Transverse colon (tissue), 4 donors: ENCODE measurements at regions not wholly inside any gene's neighbourhood (a gene's known extent, or its start where the extent isn't known, plus 50 kb on each side); places are given as distances from the start of the nearest gene placed in this dataset.

Experiments used
- DNase-seq: peaks from one replicate; pipeline ENCODE4 v3.0.0-alpha.2; 2019
- H3K27ac ChIP-seq, 4 donors: fragments of 200-600 bp; sonication (generic); 2 replicates each; pipeline ENCODE4 v1.5.1; 2016 to 2018; ENCODE audit warnings: inconsistent platforms in 4 of 4
- H3K27me3 ChIP-seq: fragments of 200-600 bp; sonication (generic); 2 replicates; pipeline ENCODE4 v1.5.1; 2017; ENCODE audit warnings: inconsistent platforms
- H3K36me3 ChIP-seq, 4 donors: fragments of 200-600 bp; sonication (generic); 2 replicates each; pipeline ENCODE4 v1.5.1; 2017 to 2019; ENCODE audit warnings: inconsistent platforms in 4 of 4
- H3K4me1 ChIP-seq, 4 donors: fragments of 200-600 bp; sonication (generic); 2 replicates each; pipeline ENCODE4 v1.5.1; 2017 to 2020; ENCODE audit warnings: inconsistent platforms in 4 of 4
- H3K4me3 ChIP-seq, 4 donors: fragments of 200-600 bp; sonication (generic); 1 replicate in 1 of 4; 2 replicates in 3 of 4; pipeline versions ENCODE4 v1.5.1 to v1.6.1; 2017 to 2019; ENCODE audit warnings: inconsistent platforms in 4 of 4
- H3K9me3 ChIP-seq, 2 donors: fragments of 200-600 bp; sonication (generic); 2 replicates each; pipeline ENCODE4 v1.5.1; 2017 to 2019; ENCODE audit warnings: inconsistent platforms in 2 of 2
- EP300 ChIP-seq: sonication (generic); formaldehyde crosslinking; IDR thresholded peaks from one replicate; pipeline ENCODE4 v1.6.1; 2017; ENCODE audit warnings: antibody characterized with exemption, low read depth
- POLR2A ChIP-seq: fragments of 450-650 bp; IDR thresholded peaks from one replicate; pipeline ENCODE4 v1.6.1; 2016; ENCODE audit warnings: antibody characterized with exemption, mild to moderate bottlenecking, moderate library complexity
- POLR2AphosphoS5 ChIP-seq, 3 donors: sonication (generic); formaldehyde crosslinking; IDR thresholded peaks; one replicate each; pipeline ENCODE4 v1.6.1; 2016; ENCODE audit warnings: antibody characterized with exemption in 3 of 3
- WGBS, 2 donors: methylation state at CpG; one replicate each; pipeline ENCODE4 v1.1.5; 2018; ENCODE audit warnings: low coverage in 1 of 2; 5-methylcytosine and 5-hydroxymethylcytosine counted together
- in situ Hi-C, 4 donors: fragments of 200-750 bp; cut with MboI; loops; one replicate each; pipeline versions ENCODE4 v1.15.0 to v1.15.1; 2017; ENCODE audit warnings: low sequenced_read_pairs in 3 of 4, low pct_ligation_motif_present in 1 of 4, low pct_unique_long_range_greater_than_20kb in 1 of 4
- intact Hi-C: fragments of 100-400 bp; cut with DNase I; formaldehyde crosslinking; loops from one replicate; pipeline ENCODE4 v1.15.1; 2023; ENCODE audit warnings: low total_unique reads
- TF ChIP-seq, protein P1 (sequence below), 5 experiments: fragments of 200-600 bp in 3 of 5; fragments of 450-650 bp in 2 of 5; sonication (generic) in 3 of 5; IDR thresholded peaks; 1 replicate in 2 of 5; 2 replicates in 3 of 5; pipeline ENCODE4 v1.5.1; 2016 to 2017; ENCODE audit warnings: antibody characterized with exemption in 5 of 5, inconsistent platforms in 3 of 5, mild to moderate bottlenecking in 2 of 5, moderate library complexity in 1 of 5

DNA sequence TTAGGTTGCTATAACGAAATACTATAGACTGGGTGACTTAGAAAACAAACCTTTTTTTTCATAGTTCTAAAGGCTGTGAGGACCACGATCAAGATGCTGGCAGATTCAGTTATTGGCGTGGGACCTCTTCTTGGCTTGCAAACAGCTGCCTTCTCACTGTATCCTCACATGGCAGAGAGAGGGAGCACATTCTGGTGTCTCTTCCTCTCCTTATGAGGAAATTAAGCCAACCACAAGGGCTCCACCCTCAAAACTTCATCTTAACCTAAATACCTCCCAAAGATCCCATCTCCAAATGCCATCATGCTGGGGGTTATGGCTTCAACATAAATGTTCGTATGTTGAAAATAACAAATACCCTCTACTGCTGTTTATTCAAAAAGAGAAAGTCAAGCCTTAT lies 197.1 kb downstream of the CEMIP2 start:
- H3K4me3 ChIP-seq = no peak overlapping the region
- intact Hi-C loops = no loop called here
- no peak for DNase-seq
- in situ Hi-C loops = no loop called here
- TF ChIP-seq, protein P1, sequence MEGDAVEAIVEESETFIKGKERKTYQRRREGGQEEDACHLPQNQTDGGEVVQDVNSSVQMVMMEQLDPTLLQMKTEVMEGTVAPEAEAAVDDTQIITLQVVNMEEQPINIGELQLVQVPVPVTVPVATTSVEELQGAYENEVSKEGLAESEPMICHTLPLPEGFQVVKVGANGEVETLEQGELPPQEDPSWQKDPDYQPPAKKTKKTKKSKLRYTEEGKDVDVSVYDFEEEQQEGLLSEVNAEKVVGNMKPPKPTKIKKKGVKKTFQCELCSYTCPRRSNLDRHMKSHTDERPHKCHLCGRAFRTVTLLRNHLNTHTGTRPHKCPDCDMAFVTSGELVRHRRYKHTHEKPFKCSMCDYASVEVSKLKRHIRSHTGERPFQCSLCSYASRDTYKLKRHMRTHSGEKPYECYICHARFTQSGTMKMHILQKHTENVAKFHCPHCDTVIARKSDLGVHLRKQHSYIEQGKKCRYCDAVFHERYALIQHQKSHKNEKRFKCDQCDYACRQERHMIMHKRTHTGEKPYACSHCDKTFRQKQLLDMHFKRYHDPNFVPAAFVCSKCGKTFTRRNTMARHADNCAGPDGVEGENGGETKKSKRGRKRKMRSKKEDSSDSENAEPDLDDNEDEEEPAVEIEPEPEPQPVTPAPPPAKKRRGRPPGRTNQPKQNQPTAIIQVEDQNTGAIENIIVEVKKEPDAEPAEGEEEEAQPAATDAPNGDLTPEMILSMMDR (IDR thresholded peaks at IDR 0.05) = no peak
- TF ChIP-seq POLR2AphosphoS5 (IDR thresholded peaks at IDR 0.05) (no peak), POLR2A (no peak)
- WGBS, 2 donors = 81 to 87% methylated on average over 3 to 4 of the region's 4 CpGs
- H3K36me3 ChIP-seq = no peaks in the 10 kb centered on the region
- H3K27ac ChIP-seq = no peak overlapping the region
- H3K9me3 ChIP-seq = no peaks in the 10 kb centered on the region
- H3K27me3 ChIP-seq = no peaks in the 10 kb centered on the region
- no peaks in the 10 kb centered on the region for H3K4me1 ChIP-seq

DNA sequence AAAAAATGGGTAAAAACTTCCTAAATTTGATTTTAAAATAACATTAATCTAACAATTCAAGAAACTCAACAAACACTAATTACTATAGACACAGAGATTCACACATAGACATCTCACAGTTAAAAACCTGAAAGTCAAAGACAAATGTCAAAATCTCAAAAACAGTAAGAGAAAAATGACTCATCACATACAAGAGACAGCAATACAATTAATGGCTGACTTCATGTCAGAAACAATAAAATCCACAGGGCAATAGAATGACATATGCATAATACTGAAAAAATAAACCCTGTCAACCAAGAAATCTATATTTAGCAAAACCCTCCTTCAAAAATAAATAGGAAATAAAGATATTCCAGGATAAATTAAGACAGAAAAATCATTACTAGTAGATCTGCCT lies 200.4 kb downstream of the CEMIP2 start:
- no peak for DNase-seq

GRCh38 chr9:71562140-71562539 lies 206.2 kb downstream of the CEMIP2 start:
- no peak for DNase-seq
- Histone ChIP-seq H3K4me1 (no peaks in the 10 kb centered on the region), H3K4me3 (no peak overlapping the region), H3K27me3 (no peaks in the 10 kb centered on the region), H3K36me3 (no peaks in the 10 kb centered on the region), H3K9me3 (no peaks in the 10 kb centered on the region), H3K27ac (no peak overlapping the region)
- intact Hi-C loops = no loop called here
- WGBS, 2 donors = 77 to 88% methylated on average over 2 to 4 of the region's 4 CpGs
- TF ChIP-seq, protein P1 (IDR thresholded peaks at IDR 0.05) = no peak
- TF ChIP-seq POLR2AphosphoS5 (IDR thresholded peaks at IDR 0.05) = no peak
- TF ChIP-seq EP300 = no peak
- TF ChIP-seq POLR2A = no peak
- in situ Hi-C loops = no loop called here

More for the DNA sequence above, 200.4 kb downstream of the CEMIP2 start:
- H3K27me3 ChIP-seq = no peaks in the 10 kb centered on the region
- no peaks in the 10 kb centered on the region for H3K36me3 ChIP-seq
- in situ Hi-C loops (no loop called here), intact Hi-C loops (no loop called here)
- H3K4me3 ChIP-seq = no peak overlapping the region
- no peak overlapping the region for H3K27ac ChIP-seq
- no peak for TF ChIP-seq EP300
- TF ChIP-seq POLR2AphosphoS5 (IDR thresholded peaks at IDR 0.05) = no peak
- TF ChIP-seq, protein P1 (IDR thresholded peaks at IDR 0.05) = no peak
- no peak for TF ChIP-seq POLR2A
- H3K4me1 ChIP-seq = no peaks in the 10 kb centered on the region
- no peaks in the 10 kb centered on the region for H3K9me3 ChIP-seq

DNA sequence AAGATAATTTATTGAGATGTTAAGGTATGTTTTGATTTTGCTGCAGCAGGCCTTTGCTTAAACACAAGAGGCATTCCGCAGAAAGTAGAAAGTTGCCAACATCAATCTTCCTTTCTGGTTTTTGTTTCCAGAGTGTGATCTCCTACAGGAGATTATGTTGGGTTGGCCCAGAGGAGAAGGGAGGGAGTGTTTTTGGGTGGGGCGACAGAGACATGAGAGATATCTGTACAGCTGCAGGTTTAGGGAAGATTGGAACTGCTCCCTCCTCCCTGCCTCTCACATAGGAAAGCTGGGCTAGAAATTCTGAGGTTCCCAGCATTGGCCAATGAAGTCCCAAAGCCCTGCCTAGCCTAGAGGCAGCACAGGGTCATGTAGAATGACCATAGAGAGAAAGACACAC lies 211.0 kb downstream of the CEMIP2 start:
- H3K27ac ChIP-seq = no peak overlapping the region
- intact Hi-C loops (no loop called here), in situ Hi-C loops (no loop called here)
- no peaks in the 10 kb centered on the region for H3K36me3 ChIP-seq
- no peaks in the 10 kb centered on the region for H3K4me1 ChIP-seq
- DNase-seq = no peak
- no peaks in the 10 kb centered on the region for H3K9me3 ChIP-seq
- peaks cover 9% of the 10 kb centered on the region for H3K27me3 ChIP-seq
- WGBS, 2 donors = 44 to 57% methylated on average over 2 of the region's 2 CpGs
- TF ChIP-seq, protein P1 (IDR thresholded peaks at IDR 0.05) = no peak
- TF ChIP-seq POLR2AphosphoS5 (IDR thresholded peaks at IDR 0.05) = no peak
- TF ChIP-seq EP300 = no peak
- TF ChIP-seq POLR2A = no peak
- no peak overlapping the region for H3K4me3 ChIP-seq
